ENCODE measurements at regions not wholly inside any gene's neighbourhood (a gene's known extent, or its start where the extent isn't known, plus 50 kb on each side); places are given as distances from the start of the nearest gene placed in this dataset.

- no peak for TF ChIP-seq FOXA1 (IDR thresholded peaks at IDR 0.05)
- TF ChIP-seq FOXA1 (CRISPR knock-in tag; IDR thresholded peaks at IDR 0.05): peak; percentile 37; the same call in 1 of the 2 replicates
- no peak for TF ChIP-seq NFE2 (CRISPR knock-in tag; IDR thresholded peaks at IDR 0.05)
- TF ChIP-seq ATF7 (IDR thresholded peaks at IDR 0.05): no peak
- TF ChIP-seq ATF7 (CRISPR knock-in tag; IDR thresholded peaks at IDR 0.05): no peak
- TF ChIP-seq, protein P1, sequence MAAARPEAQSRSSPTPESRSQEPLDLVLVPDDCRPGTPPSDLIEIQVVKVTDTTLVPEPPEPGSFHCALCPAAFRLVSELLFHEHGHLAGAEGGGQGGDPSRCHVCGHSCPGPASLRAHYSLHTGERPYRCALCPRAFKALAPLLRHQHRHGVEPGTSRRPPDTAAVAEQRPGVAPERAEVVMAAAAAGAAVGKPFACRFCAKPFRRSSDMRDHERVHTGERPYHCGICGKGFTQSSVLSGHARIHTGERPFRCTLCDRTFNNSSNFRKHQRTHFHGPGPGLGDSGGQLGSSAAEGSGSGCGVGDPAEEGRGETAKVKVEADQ (CRISPR knock-in tag; IDR thresholded peaks at IDR 0.05; ENCODE audit: borderline replicate concordance): no peak
- no peak for TF ChIP-seq FOXP1 (IDR thresholded peaks at IDR 0.05)
- no peak for TF ChIP-seq FOXP1 (CRISPR knock-in tag; IDR thresholded peaks at IDR 0.05)
- no peak for TF ChIP-seq BRCA1 (CRISPR knock-in tag; IDR thresholded peaks at IDR 0.05)
- no peak for TF ChIP-seq ZNF605 (CRISPR knock-in tag; IDR thresholded peaks at IDR 0.05)
- no peak for TF ChIP-seq NFATC3 (CRISPR knock-in tag; IDR thresholded peaks at IDR 0.05)
- TF ChIP-seq ZNF570 (CRISPR knock-in tag; IDR thresholded peaks at IDR 0.05; ENCODE audit: borderline replicate concordance): no peak
- TF ChIP-seq ZC3H4 (CRISPR knock-in tag; IDR thresholded peaks at IDR 0.05; ENCODE audit: borderline replicate concordance): no peak
- TF ChIP-seq SALL2 (CRISPR knock-in tag; IDR thresholded peaks at IDR 0.05): 0 out of 2 replicates have a peak, but pooled peaks have one; percentile 17
- TF ChIP-seq E2F5 (CRISPR knock-in tag; conservative IDR thresholded peaks at IDR 0.05): no peak
- TF ChIP-seq PITX1 (CRISPR knock-in tag; IDR thresholded peaks at IDR 0.05): no peak
- no peak for TF ChIP-seq GATA4 (IDR thresholded peaks at IDR 0.05; ENCODE audit: borderline replicate concordance, low read depth)
- TF ChIP-seq ZNF451 (CRISPR knock-in tag; IDR thresholded peaks at IDR 0.05): no peak
- TF ChIP-seq HCFC1 (IDR thresholded peaks at IDR 0.05; ENCODE audit: low read depth, low read length): no peak
- TF ChIP-seq HMG20B (CRISPR knock-in tag; conservative IDR thresholded peaks at IDR 0.05): no peak
- TF ChIP-seq, protein P2, sequence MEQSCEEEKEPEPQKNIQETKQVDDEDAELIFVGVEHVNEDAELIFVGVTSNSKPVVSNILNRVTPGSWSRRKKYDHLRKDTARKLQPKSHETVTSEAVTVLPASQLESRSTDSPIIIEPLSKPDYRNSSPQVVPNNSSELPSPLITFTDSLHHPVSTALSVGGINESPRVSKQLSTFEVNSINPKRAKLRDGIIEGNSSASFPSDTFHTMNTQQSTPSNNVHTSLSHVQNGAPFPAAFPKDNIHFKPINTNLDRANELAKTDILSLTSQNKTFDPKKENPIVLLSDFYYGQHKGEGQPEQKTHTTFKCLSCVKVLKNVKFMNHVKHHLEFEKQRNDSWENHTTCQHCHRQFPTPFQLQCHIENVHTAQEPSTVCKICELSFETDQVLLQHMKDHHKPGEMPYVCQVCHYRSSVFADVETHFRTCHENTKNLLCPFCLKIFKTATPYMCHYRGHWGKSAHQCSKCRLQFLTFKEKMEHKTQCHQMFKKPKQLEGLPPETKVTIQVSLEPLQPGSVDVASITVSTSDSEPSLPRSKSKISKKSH (CRISPR knock-in tag; IDR thresholded peaks at IDR 0.05; ENCODE audit: borderline replicate concordance): no peak
- TF ChIP-seq SALL1 (CRISPR knock-in tag; IDR thresholded peaks at IDR 0.05): peak; percentile 30; the same call in 1 of the 2 replicates
- no peak for TF ChIP-seq ZBTB46 (CRISPR knock-in tag; IDR thresholded peaks at IDR 0.05; ENCODE audit: borderline replicate concordance)
- TF ChIP-seq MXI1 (IDR thresholded peaks at IDR 0.05; ENCODE audit: borderline replicate concordance, low read depth, low read length): peak; percentile 63; the same call in 1 of the 3 replicates
- no peak for TF ChIP-seq ZNF747 (CRISPR knock-in tag; IDR thresholded peaks at IDR 0.05; ENCODE audit: borderline replicate concordance)
These were observed 57.4 kb upstream of the MRTFB start (continued) for GRCh38 chr16:14013571-14014283.
